C4-2B (cell line): ENCODE measurements at regions not wholly inside any gene's neighbourhood (a gene's known extent, or its start where the extent isn't known, plus 50 kb on each side); places are given as distances from the start of the nearest gene placed in this dataset.

Experiments used
- ZFX ChIP-seq: fragments of 450-650 bp; IDR thresholded peaks from 2 replicates; pipeline ENCODE4 v1.6.1; 2017
- TF ChIP-seq, protein P1 (sequence below): fragments of 450-650 bp; conservative IDR thresholded peaks from 2 replicates; pipeline ENCODE4 v1.5.1; 2017; ENCODE audit warnings: mild to moderate bottlenecking

DNA sequence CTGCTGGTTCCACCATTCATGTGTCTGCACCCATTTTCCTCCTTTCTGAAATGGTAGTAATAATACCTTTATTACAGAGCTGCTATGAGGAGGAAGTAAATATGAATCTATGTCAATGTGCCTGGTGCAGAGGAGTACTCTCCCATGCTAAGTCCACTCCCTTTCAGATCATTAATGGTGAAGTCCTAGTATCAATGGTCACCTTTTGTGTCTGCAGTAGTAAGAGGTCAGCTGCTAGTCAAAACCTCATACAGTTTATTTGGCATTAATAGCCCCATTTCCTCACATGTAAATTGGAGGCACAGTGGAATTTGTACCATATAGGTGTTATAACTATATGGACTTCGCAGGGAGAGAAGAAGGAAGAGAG lies 581.0 kb downstream of the REEP3 start:
- TF ChIP-seq, protein P1, sequence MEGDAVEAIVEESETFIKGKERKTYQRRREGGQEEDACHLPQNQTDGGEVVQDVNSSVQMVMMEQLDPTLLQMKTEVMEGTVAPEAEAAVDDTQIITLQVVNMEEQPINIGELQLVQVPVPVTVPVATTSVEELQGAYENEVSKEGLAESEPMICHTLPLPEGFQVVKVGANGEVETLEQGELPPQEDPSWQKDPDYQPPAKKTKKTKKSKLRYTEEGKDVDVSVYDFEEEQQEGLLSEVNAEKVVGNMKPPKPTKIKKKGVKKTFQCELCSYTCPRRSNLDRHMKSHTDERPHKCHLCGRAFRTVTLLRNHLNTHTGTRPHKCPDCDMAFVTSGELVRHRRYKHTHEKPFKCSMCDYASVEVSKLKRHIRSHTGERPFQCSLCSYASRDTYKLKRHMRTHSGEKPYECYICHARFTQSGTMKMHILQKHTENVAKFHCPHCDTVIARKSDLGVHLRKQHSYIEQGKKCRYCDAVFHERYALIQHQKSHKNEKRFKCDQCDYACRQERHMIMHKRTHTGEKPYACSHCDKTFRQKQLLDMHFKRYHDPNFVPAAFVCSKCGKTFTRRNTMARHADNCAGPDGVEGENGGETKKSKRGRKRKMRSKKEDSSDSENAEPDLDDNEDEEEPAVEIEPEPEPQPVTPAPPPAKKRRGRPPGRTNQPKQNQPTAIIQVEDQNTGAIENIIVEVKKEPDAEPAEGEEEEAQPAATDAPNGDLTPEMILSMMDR: no peak
- no peak for TF ChIP-seq ZFX
